GM21737 (cell line): ENCODE measurements at regions not wholly inside any gene's neighbourhood (a gene's known extent, or its start where the extent isn't known, plus 50 kb on each side); places are given as distances from the start of the nearest gene placed in this dataset.
"Not testable (repeated sequence)": the region's sequence is repeated elsewhere in the genome, so short reads cannot be mapped to it uniquely, and the experiment has no call there.

Experiments
- ATAC-seq: cut with Tn5 transposase; IDR thresholded peaks from one replicate; pipeline ENCODE4 v1.9.1; 2021; ENCODE audit warnings: mild to moderate bottlenecking, moderate library complexity; ENCODE audit not compliant: unreplicated experiment

GRCh38 chr1:190665045-190665444, 187.4 kb upstream of the BRINP3 start:
- no peak for ATAC-seq

DNA sequence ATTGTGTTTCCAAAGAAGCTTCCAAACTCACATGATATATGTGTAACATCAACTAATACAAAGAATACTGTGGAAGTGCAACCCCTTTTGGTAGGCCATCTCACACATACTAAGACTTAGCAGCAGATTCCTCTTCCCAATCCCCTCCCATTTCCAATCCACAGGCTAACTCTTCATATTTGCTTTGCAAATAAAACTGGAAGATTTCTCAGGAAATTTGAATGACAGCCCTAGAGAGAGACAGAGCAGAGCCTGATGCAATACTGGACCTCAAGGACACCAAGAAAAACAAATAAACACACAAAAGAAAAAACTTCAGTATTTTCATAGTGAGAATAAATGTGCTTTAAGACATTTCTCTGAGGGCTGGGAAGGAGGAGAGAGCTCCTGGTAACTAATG, 190.2 kb upstream of the BRINP3 start:
- no peak for ATAC-seq

DNA sequence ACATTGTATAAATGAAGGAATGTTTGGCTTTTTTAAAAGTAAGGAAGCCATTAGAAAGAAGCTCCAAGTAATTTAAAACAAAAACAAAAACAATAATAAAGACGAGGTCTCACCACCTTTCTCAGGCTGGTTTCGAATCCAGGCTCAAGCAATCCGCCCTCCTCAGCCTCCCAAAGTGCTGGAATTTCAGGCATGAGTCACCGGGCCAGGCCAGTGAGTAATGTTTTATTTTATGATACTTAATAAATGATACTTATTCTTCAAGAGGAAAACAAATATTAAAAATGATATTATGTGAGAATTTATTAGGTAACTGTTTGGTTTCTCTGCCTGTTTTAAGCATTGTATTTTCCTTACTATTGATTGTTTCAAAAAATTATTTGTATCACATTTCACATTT, 201.4 kb upstream of the BRINP3 start:
- no peak for ATAC-seq

DNA sequence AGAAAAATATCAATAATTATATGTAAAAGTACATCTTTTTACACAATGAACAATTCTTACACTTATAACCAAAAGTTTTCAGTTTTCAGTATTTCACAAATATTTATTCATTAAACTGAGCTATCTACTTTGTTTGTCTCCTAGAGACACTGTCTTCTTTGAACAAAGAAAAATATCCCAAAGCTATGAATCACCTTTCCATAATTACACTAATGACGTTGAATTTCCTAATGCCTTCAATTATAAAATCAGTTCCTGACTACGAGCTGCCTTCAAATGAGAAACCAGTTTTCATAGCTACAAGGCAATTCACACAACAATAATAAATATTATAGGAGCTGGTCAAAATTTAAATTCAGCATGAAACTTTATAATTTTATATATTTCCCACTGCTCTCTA, 201.8 kb upstream of the BRINP3 start:
- ATAC-seq = no peak

- ATAC-seq = no peak
These were observed 202.3 kb upstream of the BRINP3 start for GRCh38 chr1:190679983-190680382.

DNA sequence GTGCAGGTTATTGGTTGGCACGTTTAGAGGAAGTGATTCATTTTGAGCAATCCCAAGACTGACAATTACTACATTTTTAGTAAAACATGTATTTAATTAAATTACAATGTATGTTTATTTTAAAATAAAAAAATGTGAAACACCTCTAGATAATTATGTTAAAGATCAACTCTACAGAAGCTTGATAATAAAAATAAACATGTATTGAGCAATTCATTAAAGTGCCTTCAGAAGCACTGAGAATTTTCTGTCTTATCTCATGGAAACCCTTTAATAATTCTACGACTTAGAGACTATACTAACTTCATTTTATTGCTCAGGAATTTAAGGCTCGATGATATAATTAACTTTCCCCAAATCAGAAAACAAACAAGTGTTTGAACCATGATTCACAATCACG, 208.0 kb upstream of the BRINP3 start:
- ATAC-seq = no peak

GRCh38 chr1:190688096-190688495, 210.4 kb upstream of the BRINP3 start:
- ATAC-seq = no peak

DNA sequence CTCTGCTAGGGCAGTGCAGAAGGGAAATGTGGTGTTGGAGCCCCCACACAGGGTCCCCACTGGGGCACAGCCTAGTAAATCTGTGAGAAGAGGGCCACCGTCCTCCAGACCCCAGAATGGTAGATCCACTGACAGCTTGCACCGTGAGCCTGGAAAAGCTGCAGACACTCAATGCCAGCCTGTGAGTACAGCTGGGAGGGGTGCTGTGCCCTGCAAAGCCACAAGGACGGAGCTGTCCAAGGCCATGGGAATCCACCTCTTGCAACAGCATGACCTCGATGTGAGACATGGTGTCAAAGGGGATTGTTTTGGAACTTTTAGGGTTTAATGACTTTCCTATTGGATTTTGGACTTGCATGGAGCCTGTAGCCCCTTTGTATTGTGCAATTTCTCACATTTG, 220.8 kb upstream of the BRINP3 start:
- not testable (repeated sequence) for ATAC-seq

GRCh38 chr1:190699165-190699564, 221.5 kb upstream of the BRINP3 start:
- no peak for ATAC-seq

DNA sequence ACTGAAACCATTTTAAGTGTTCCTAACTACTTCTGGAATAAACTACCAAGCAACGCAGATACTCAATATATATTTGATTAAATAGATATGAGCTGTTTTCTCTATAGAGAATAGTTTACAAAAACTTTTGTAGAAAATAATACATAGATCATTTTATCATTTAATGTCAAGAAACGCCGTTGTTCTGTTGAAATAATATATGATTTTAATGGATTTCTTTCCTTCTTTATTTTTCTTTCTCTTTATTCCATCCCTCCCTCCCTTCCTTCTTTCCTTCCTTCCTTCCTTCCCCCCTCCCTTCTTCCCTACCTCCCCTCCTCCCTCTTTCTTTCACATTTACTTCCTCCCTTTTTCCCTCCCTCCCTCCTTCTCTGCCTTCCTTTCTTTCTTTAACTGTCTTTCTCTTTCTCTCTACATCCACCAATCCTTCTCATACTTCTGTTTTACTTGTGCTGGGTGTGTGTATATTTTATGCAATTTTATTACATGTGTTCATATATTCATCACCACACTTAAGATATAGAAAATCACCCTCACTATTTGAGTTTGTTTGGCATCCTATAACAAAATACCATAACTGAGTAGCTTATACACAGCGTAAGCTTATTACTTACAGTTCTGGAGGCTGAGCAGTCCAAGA, 230.9 kb upstream of the BRINP3 start:
- no peak for ATAC-seq

- no peak for ATAC-seq
These were observed 233.4 kb upstream of the BRINP3 start for GRCh38 chr1:190711069-190711468.

DNA sequence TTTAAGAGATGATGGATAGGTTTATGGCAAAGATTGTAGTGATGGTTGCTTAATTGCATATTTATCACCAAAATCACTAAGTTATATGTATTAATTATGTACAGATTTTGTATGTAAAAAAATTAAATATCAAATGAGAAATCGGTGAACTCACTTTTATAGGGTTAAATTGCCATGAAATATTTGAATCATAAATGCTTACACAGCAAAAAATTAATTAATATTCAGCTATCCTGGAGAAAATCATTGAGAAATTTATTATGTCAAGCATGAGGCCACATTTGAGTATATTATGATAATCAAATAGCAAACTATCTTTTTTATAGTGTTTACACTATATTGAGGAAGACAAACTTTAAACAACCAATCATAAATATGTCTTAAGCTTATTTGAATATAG, 239.4 kb upstream of the BRINP3 start:
- ATAC-seq = no peak

- ATAC-seq = no peak
These were observed 259.4 kb upstream of the BRINP3 start for GRCh38 chr1:190736971-190737590.

DNA sequence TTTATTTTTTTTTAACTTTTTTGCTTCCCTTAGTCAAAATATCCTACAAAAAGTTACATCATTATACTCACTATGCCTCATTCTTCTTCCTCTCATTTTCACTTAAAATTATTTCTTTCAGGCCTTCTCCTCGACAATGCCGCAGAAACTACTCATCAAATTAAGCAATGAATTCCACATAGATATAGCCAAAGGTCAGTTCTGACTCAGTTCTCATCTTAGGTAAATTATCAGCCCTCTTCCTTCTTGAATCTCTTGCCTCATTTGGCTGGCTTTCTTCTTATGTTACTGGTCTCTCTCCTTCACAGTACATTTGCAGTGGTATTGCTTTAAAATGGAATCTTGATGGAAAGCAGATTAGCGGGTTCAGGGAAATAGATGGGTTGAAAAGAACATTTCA, 260.7 kb upstream of the BRINP3 start:
- no peak for ATAC-seq

- ATAC-seq = no peak
These were observed 262.3 kb upstream of the BRINP3 start for GRCh38 chr1:190739926-190740325.

DNA sequence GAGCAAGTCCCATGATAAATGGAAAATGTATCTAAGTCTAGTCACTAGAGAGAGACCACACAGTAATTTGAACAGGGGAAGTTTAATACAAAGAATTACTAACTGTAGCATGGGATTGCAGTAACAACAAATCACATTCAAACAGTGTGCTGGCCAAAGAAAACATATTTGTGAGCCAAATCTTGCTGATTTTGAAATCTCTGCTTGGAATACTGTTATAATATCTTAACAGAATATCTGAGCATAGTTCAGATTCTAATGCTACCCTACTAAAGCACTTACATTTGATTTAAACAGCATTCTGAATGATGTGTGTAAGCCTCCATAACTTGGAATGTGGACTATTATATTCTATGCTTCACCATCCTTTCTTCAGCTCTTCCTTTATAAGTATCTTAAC, 270.0 kb upstream of the BRINP3 start:
- no peak for ATAC-seq

DNA sequence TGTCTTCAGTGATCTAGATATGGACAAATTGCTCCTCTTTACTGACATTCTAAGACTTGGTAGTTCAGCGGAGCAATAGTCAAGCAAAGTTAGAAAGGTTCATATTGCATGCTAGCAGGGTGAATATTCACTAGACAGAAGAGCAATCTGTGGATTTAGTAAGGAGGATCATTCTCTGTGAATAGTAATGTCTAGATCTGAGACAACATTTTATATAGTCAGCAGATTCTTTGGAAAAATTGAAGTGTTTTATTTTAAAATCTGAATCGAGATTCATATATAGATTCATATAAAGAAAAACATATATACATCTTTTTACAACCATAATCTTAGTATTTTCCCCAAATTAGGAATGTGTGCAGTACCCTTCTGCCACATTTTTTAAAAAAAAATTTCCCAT, 274.5 kb upstream of the BRINP3 start:
- ATAC-seq = no peak

GRCh38 chr1:190754666-190755065, 277.0 kb upstream of the BRINP3 start:
- ATAC-seq = no peak

DNA sequence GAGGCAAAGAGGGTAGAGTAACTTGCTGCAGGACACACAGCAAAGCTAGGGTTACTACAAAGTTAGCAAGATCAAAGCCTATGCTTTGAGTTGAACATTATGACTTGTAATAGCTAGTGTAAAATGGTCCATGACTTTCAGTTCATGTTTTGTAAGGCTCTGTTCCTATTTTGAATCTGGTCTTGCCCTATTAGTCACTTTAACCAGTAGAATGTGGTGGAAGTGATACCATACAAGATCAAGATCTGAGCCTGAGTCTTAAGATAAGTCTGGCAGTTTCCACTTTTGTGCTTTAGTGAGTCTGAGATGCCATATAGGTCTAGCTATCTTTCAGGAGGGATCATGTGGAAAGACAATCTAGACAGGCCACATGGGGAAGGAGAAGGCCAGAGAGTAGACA, 282.1 kb upstream of the BRINP3 start:
- ATAC-seq = peak; percentile 73

- ATAC-seq = no peak
These were observed 284.7 kb upstream of the BRINP3 start for GRCh38 chr1:190762325-190762724.

- ATAC-seq = no peak
These were observed 315.2 kb upstream of the BRINP3 start for GRCh38 chr1:190792873-190793272.

DNA sequence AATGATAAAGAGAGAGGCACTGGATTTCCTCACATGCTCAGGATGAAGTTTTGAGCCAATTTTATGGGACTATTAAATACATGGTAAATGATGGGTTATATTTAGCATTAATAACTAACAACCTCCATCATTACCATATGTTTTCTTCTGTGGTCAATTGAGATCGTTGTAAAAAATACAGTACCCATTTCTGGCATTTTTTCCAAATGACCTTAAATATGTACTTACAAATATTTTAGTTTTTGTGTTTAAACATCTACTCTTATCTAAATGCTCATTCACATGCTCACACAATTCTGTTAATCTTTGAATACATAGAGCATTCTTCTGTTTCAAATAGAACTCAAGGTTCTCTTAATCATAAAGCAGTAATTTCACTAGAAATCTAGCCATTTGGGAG, 330.0 kb upstream of the BRINP3 start:
- ATAC-seq = no peak

- no peak for ATAC-seq
These were observed 330.4 kb upstream of the BRINP3 start for GRCh38 chr1:190808035-190808434.
